Left cardiac atrium (tissue), 4 donors: ENCODE measurements at regions not wholly inside any gene's neighbourhood (a gene's known extent, or its start where the extent isn't known, plus 50 kb on each side); places are given as distances from the start of the nearest gene placed in this dataset.

Experiments
- ATAC-seq, 2 donors: fragments of 200-7000 bp; cut with Tn5 transposase; one replicate each; pipeline ENCODE4 v1.9.1; 2020; ENCODE audit warnings: mild to moderate bottlenecking in 2 of 2, moderate library complexity in 2 of 2
- DNase-seq: peaks from one replicate; pipeline ENCODE4 v3.0.0-alpha.2; 2020
- intact Hi-C, 2 donors: fragments of 100-400 bp; cut with DNase I; formaldehyde crosslinking; loops; one replicate each; pipeline versions ENCODE4 v1.14.1 to v1.15.1; 2022 to 2023
- donor health status: DM: no; HTN: yes; CAD: no.
- donor health status: DM: no; HTN: yes; CAD: no; lungs with severe emphysema.
- donor health status: DM: yes; HTN: yes; CAD: no.
- donor health status: Dilated cardiomyopathy.

DNA sequence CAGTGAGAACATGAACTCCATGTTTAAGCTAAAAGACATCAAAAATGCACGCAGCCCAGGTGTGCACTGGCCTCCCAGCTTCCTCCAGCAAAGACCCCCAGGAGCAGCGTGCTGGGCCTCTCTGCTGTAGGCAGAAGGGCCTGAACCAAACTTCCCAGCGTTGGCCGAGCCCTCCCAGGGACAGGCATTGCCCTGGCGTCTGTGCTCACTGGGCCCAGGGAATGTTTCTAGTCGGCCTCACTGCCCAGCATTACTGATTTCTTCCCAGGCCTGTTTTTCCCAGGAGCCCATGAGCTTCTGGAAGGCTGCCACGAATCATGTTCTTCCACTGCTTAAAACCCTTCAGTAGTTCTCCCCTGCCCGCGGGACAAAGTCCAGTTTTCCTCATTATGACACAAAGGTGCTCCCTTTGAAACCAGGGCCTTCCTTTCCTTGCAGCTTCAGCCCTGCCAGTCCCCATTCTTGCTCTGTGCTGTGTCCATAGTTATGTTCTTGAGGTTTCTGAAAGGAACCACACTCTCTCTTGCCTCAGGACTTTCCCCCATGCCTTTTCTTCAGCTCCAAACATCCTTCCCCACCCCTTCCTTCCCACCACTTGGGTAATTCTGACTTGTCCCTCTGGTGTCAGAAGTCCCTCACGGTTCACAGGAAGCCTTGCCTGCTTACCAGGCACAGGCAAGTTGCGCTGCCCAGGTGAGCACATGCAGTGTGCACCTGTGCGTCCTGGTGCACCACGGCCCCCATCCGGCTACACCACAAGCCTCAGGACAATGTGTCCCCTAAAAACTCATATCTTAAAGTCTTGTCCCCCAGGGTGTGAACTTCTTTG is 93.4 kb upstream of the ENPP6 start:
- intact Hi-C loops = no loop called here
- DNase-seq (peak; percentile 28), ATAC-seq (peak; percentile 22 to 68)

DNA sequence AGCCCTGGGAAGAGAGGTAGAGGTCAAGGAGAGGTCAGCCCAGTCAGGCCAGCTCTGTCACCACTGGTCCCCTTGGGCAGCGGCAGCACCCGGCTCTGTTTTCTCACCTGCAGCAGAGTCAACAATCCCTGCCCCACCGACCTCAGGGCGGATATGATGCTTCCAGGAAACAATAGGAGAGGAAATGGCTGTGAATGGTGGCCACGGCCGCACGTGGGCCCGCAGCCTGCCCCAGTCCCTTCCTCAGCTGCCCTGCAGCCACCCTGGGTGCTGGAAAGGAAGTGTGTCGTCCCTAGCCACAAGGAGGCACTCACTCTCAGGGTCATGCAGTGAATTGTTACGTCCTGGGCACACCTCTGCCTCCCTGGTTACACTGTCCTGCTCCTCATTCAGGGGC is 92.5 kb upstream of the ENPP6 start:
- intact Hi-C loops = no loop called here
- no peak for DNase-seq
- peak in 1 of 2 donors; percentile 74 for ATAC-seq

- ATAC-seq (no peak), DNase-seq (no peak)
- intact Hi-C loops = no loop called here
These were observed 91.8 kb upstream of the ENPP6 start for GRCh38 chr4:184309241-184310170.

GRCh38 chr4:184306949-184307348 is 89.3 kb upstream of the ENPP6 start:
- intact Hi-C loops = no loop called here
- ATAC-seq (no peak), DNase-seq (no peak)

DNA sequence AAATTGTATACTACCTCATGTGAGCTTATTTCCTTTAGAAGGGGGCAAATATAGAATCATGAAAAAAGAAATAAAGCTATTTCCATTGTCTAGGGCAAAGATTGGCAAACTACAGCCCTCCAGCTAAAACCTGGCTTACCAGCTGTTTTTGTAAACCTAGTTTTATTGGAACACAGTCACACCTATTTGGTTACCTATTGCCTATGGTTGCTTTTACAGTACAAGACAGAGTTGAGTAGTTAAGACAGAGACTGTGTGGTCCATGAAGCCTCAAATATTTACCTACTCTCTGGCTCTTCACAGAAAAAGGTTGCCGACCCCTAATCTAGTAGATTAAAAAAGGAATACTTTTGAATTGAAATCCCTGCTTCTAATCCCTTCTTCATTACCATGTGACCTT is 88.8 kb upstream of the ENPP6 start:
- intact Hi-C loops = no loop called here
- ATAC-seq = no peak
- no peak for DNase-seq

- DNase-seq = no peak
- intact Hi-C loops = no loop called here
These were observed 83.1 kb upstream of the ENPP6 start for GRCh38 chr4:184300816-184301215.

GRCh38 chr4:184298254-184298653 is 80.6 kb upstream of the ENPP6 start:
- intact Hi-C loops = no loop called here
- DNase-seq (no peak), ATAC-seq (no peak)

More at GRCh38 chr4:184300816-184301215, 83.1 kb upstream of the ENPP6 start:
- no peak for ATAC-seq

DNA sequence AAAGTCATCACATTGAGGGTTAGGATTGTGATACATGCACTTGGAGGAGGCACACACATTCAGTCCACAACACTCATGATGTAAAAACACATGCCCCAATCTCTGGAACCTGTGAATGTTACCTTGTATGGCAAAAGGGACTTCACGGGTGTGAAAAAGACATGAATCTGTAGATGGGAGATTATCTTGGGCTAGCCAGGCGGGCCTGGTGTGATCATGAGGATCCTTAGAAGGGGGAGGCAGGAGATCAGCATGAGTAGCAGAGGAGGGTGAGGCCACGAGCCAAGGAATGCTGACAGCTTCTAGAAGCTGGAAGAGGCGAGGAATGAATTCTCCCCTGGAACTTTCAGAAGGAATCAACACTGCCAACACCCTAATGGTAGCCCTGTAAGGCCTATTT is 77.5 kb upstream of the ENPP6 start:
- ATAC-seq = no peak
- no peak for DNase-seq
- intact Hi-C loops = no loop called here

DNA sequence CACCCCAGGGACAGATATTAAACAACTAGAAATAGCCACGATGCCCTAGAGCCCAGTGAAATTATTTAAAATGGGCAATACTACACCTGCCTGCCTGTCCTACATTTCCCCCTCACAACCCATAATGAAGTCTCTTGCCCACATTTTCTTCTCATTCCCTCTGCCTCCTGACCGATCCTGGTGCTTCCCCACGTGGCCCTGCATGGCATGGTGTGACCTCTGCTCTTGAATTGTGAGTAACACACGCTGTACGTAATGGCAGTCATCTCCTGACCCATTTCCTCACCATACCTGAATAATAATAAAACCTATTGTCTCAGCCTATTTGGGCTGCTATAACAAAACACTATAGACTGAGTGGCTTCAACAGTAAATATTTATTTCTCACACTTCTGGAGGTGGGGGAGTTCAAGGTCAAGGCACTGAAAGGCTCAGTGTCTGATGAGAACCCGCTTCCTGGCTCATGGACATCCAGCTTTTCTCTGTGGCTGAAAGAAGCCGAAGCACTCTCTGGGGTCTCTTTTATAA is 77.0 kb upstream of the ENPP6 start:
- ATAC-seq = no peak
- no peak for DNase-seq
- intact Hi-C loops = no loop called here

DNA sequence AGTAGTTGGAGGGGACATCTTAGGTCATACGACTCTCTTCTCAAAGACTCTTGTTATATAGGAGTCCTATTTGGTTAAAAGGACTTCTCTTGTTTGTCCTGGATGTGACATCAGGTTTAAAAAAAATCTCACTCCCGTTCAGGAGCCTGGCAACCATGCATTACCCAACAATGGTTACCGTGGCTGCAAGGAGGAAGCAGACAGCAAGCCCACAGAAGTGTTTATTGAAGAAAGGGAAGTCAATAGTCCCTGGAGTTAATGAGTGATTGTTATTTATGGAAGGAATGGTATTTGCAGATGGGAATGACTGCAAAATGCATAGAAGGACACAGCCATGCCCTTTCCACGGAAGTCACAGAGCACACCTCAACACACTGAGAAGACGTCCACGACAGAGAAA is 75.9 kb upstream of the ENPP6 start:
- intact Hi-C loops = no loop called here
- ATAC-seq = peak in 1 of 2 donors; percentile 49
- DNase-seq = no peak

DNA sequence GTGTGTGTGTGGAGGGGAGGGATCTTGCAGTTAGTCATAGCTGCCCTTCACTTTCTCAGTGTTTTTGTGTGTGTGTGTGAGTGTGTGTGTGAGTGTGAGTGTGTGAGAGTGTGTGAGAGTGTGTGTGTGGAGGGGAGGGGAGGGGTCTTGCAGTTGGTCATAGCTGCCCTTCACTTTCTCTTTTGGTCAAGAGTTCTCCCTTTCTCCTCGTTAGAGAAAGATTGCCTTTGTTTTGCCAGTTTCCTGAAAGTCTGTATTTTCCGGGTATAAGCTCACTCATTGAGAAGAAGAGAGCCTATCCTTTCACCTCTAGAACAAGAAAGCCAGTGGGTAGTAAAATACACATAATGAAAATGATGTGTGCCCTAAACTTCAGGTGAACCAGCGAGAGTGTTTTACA is 75.2 kb upstream of the ENPP6 start:
- DNase-seq (no peak), ATAC-seq (no peak)
- intact Hi-C loops = no loop called here

DNA sequence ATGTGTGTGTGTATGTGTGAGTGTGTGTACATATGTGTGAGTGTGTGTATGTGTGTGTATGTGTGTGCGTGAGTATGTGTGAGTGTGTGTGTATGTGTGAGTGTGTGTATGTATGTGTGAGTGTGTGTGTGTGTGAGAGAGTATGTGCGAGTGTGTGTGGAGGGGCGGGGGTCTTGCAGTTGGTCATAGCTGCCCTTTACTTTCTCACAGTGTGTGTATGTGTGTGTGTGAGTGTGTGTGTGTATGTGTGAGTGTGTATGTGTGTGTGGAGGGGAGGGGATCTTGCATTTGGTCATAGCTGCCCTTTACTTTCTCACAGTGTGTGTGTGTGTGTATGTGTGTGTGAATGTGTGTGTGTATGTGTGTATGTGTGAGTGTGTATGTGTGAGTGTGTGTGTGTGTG is 74.8 kb upstream of the ENPP6 start:
- intact Hi-C loops = no loop called here
- DNase-seq = no peak

DNA sequence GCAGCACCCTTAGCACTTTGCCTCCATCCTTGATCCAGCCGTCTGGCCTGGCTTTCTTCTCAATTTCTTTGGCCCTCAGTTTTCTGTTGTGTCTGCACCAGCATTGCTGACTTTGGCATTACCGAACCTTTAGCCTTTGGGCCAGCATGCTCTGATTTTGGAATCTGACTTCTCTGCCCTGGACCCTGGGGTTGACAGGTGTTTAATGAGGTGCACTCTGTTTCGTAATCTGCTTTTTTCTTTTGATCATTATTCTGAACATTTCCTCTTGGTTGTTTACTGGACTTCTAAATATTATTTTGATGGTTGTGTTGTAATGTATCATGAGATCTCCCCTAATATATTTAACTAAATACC is 71.5 kb upstream of the ENPP6 start:
- DNase-seq (no peak), ATAC-seq (no peak)
- intact Hi-C loops = loop anchor here (5.0 kb wide), 2 partner anchors 248 to 253 kb away; no protein-coding TSS in a partner anchor

More for the DNA sequence above, 74.8 kb upstream of the ENPP6 start:
- no peak for ATAC-seq

GRCh38 chr4:184288451-184289178 is 70.9 kb upstream of the ENPP6 start:
- intact Hi-C loops = loop anchor here (5.0 kb wide), 2 partner anchors 249 to 254 kb away; no protein-coding TSS in a partner anchor
- ATAC-seq (peak in 1 of 2 donors; percentile 24), DNase-seq (no peak)

DNA sequence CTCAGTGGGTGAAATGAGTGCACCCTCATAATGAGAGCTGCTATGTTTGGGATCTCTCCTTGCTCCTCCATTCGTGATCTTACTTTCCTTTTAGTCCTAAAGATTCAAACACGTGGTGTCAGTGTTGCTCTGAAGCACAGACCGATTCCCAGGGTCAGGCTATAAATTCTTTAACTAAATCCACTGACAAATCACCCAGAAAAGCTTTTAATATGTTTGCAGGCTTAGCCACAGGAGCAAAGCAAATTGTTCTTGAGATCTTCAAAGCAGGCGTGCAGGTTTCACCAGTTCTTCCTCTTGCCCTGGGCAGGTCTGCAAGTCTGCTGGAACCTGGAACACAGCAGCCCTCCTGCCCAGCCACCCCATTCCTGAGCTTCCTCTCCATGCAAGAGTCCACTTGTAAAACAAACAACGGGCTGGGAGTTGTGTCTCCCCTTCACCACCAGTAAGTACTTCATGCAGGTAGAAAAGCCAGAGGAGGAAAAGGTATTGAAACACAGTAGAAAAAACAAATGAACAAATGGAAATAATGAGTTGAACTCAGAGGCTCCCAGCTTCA is 70.1 kb upstream of the ENPP6 start:
- intact Hi-C loops = loop anchor here (5.0 kb wide), 2 partner anchors 250 to 255 kb away; no protein-coding TSS in a partner anchor
- ATAC-seq (peak; percentile 79 to 87), DNase-seq (no peak)

GRCh38 chr4:184286358-184286757 is 68.7 kb upstream of the ENPP6 start:
- intact Hi-C loops = loop anchor here (5.0 kb wide), 2 partner anchors 251 to 256 kb away; no protein-coding TSS in a partner anchor
- DNase-seq (no peak), ATAC-seq (no peak)

DNA sequence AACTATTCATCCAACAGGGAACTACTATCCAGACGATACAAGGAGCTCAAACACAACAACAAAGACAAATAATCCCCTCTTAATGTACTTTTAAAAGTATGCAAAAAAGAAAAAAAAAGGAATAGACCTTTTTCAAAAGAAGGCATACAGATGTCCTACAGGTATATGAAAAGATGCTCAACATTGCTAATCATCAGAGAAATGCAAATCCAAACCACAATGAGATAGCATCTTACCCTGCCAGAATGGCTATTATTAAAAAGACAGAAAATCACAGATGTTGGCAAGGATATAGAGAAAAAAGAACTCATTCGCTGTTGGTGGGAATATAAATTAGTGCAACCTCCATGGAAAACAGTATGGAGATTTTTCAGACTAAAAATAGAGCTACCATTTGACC is 67.1 kb upstream of the ENPP6 start:
- ATAC-seq = no peak

GRCh38 chr4:184284336-184284690 is 66.6 kb upstream of the ENPP6 start:
- no peak for ATAC-seq
- DNase-seq = no peak
- intact Hi-C loops = no loop called here

More for the DNA sequence above, 67.1 kb upstream of the ENPP6 start:
- intact Hi-C loops = loop anchor here (5.0 kb wide), 2 partner anchors 253 to 258 kb away; no protein-coding TSS in a partner anchor
- no peak for DNase-seq
